H9 (cell line): ENCODE measurements at regions not wholly inside any gene's neighbourhood (a gene's known extent, or its start where the extent isn't known, plus 50 kb on each side); places are given as distances from the start of the nearest gene placed in this dataset.

Experiments
- DNase-seq: peaks from one replicate; pipeline ENCODE4 v3.0.0-alpha.2; 2017
- H2AFZ ChIP-seq: one replicate; pipeline ENCODE4 v1.6.1; 2013; ENCODE audit warnings: mild to moderate bottlenecking, low read length, control low read depth, moderate library complexity
- H2AK5ac ChIP-seq: 2 replicates; pipeline ENCODE4 v1.6.1; 2013; ENCODE audit warnings: low read length, control low read depth, mixed read lengths; ENCODE audit not compliant: insufficient read length
- H2BK120ac ChIP-seq: one replicate; pipeline ENCODE4 v1.6.1; 2013; ENCODE audit warnings: low read depth, mild to moderate bottlenecking, low read length, control low read depth, inconsistent platforms; ENCODE audit not compliant: poor library complexity, severe bottlenecking
- H2BK12ac ChIP-seq: 2 replicates; pipeline ENCODE4 v1.6.1; 2013; ENCODE audit warnings: low read length, control low read depth, mixed read lengths, low read depth; ENCODE audit not compliant: insufficient read length
- H2BK15ac ChIP-seq: 2 replicates; pipeline ENCODE4 v1.6.1; 2013; ENCODE audit warnings: low read depth, low read length, control low read depth
- H2BK20ac ChIP-seq: one replicate; pipeline ENCODE4 v1.6.1; 2013; ENCODE audit warnings: low read depth, mild to moderate bottlenecking, low read length, control low read depth, inconsistent platforms; ENCODE audit not compliant: poor library complexity, severe bottlenecking
- H2BK5ac ChIP-seq: 2 replicates; pipeline ENCODE4 v1.6.1; 2013; ENCODE audit warnings: low read length, control low read depth, mixed read lengths; ENCODE audit not compliant: insufficient read length
- H3K14ac ChIP-seq: 2 replicates; pipeline ENCODE4 v1.6.1; 2013; ENCODE audit warnings: low read length, control low read depth; ENCODE audit not compliant: insufficient read depth
- H3K18ac ChIP-seq: 2 replicates; pipeline ENCODE4 v1.6.1; 2013; ENCODE audit warnings: low read depth, mild to moderate bottlenecking, mixed read lengths, low read length, control low read depth; ENCODE audit not compliant: insufficient read length
- H3K23ac ChIP-seq: 2 replicates; pipeline ENCODE4 v1.6.1; 2013; ENCODE audit warnings: low read length, control low read depth, mixed read lengths, low read depth; ENCODE audit not compliant: insufficient read length
- H3K23me2 ChIP-seq: 2 replicates; pipeline ENCODE4 v1.6.1; 2013; ENCODE audit warnings: low read depth, mild to moderate bottlenecking, mixed read lengths, low read length, control low read depth; ENCODE audit not compliant: insufficient read length, poor library complexity, severe bottlenecking
- H3K27ac ChIP-seq: 2 replicates; pipeline ENCODE4 v1.5.1; 2013; ENCODE audit warnings: low read length, control low read depth, mixed read lengths, low read depth; ENCODE audit not compliant: insufficient read length
- H3K27me3 ChIP-seq: 2 replicates; pipeline ENCODE4 v1.6.1; 2013; ENCODE audit warnings: low read length, control low read depth, inconsistent platforms; ENCODE audit not compliant: insufficient read depth
- H3K4ac ChIP-seq: 2 replicates; pipeline ENCODE4 v1.6.1; 2013; ENCODE audit warnings: low read depth, mild to moderate bottlenecking, control low read depth, inconsistent platforms, low read length, moderate library complexity
- H3K4me1 ChIP-seq: 2 replicates; pipeline ENCODE4 v1.6.1; 2013; ENCODE audit warnings: low read length, control low read depth, inconsistent platforms; ENCODE audit not compliant: insufficient read depth
- H3K4me2 ChIP-seq: 2 replicates; pipeline ENCODE4 v1.6.1; 2013; ENCODE audit warnings: low read length, control low read depth, mixed read lengths; ENCODE audit not compliant: insufficient read length, insufficient read depth
- H3K56ac ChIP-seq: 2 replicates; pipeline ENCODE4 v1.6.1; 2013; ENCODE audit warnings: low read depth, mild to moderate bottlenecking, mixed read lengths, low read length, control low read depth; ENCODE audit not compliant: insufficient read length
- H3K79me1 ChIP-seq: 2 replicates; pipeline ENCODE4 v1.6.1; 2013; ENCODE audit warnings: low read depth, mild to moderate bottlenecking, moderate library complexity, low read length, control low read depth, inconsistent platforms; ENCODE audit not compliant: insufficient read depth, poor library complexity, severe bottlenecking
- H3K79me2 ChIP-seq: 2 replicates; pipeline ENCODE4 v1.6.1; 2013; ENCODE audit warnings: low read length, control low read depth, inconsistent platforms; ENCODE audit not compliant: insufficient read depth
- H3K9ac ChIP-seq: 2 replicates; pipeline ENCODE4 v1.6.1; 2013; ENCODE audit warnings: low read length, control low read depth, mixed read lengths; ENCODE audit not compliant: insufficient read length; ENCODE audit errors: extremely low read depth
- H3K9me3 ChIP-seq: one replicate; pipeline ENCODE4 v1.6.1; 2013; ENCODE audit warnings: low read depth, low read length, inconsistent platforms; ENCODE audit not compliant: control insufficient read depth
- H3T11ph ChIP-seq: one replicate; pipeline ENCODE4 v1.6.1; 2013; ENCODE audit warnings: mild to moderate bottlenecking, low read length, control low read depth, inconsistent platforms
- H4K20me1 ChIP-seq: one replicate; pipeline ENCODE4 v1.6.1; 2013; ENCODE audit not compliant: control insufficient read depth, insufficient read length, insufficient read depth
- H4K5ac ChIP-seq: 2 replicates; pipeline ENCODE4 v1.6.1; 2013; ENCODE audit warnings: low read depth, mild to moderate bottlenecking, mixed read lengths, low read length, control low read depth; ENCODE audit not compliant: insufficient read length
- H4K8ac ChIP-seq: replicated peaks from 2 replicates; pipeline ENCODE4 v1.6.1; 2013; ENCODE audit warnings: low read length, control low read depth, mixed read lengths, low read depth; ENCODE audit not compliant: insufficient read length
- H4K91ac ChIP-seq: 2 replicates; pipeline ENCODE4 v1.6.1; 2013; ENCODE audit warnings: low read depth, mild to moderate bottlenecking, moderate library complexity, mixed read lengths, low read length, control low read depth; ENCODE audit not compliant: insufficient read length
- H3K27ac Mint-ChIP-seq, 3 experiments: 2 replicates in 2 of 3; 3 replicates in 1 of 3; pipeline ENCODE4 v1.8.0; 2020 to 2021; ENCODE audit warnings: mixed read lengths in 3 of 3, mild to moderate bottlenecking in 1 of 3, moderate library complexity in 1 of 3
- H3K27me3 Mint-ChIP-seq: 2 replicates; pipeline ENCODE4 v1.8.0; 2021; ENCODE audit warnings: low read depth, mild to moderate bottlenecking, moderate library complexity, mixed read lengths
- H3K36me3 Mint-ChIP-seq, 3 experiments: 2 replicates in 2 of 3; 3 replicates in 1 of 3; pipeline ENCODE4 v1.8.0; 2020 to 2021; ENCODE audit warnings: low read depth in 3 of 3, mixed read lengths in 3 of 3; ENCODE audit not compliant: insufficient read depth in 1 of 3
- H3K4me1 Mint-ChIP-seq, 2 experiments: 2 replicates each; pipeline ENCODE4 v1.8.0; 2020; ENCODE audit warnings: mixed read lengths in 2 of 2
- H3K4me3 Mint-ChIP-seq, 2 experiments: 2 replicates in 1 of 2; 3 replicates in 1 of 2; pipeline ENCODE4 v1.8.0; 2020 to 2021; ENCODE audit warnings: mild to moderate bottlenecking in 2 of 2, mixed read lengths in 2 of 2, moderate library complexity in 1 of 2
- H3K9me3 Mint-ChIP-seq, 2 experiments: 2 replicates in 1 of 2; 3 replicates in 1 of 2; pipeline ENCODE4 v1.8.0; 2020; ENCODE audit warnings: mild to moderate bottlenecking in 2 of 2, mixed read lengths in 2 of 2, moderate library complexity in 1 of 2
- WGBS: extraction: QIAGEN DNeasy Blood & Tissue Kit; methylation state at CpG from one replicate; pipeline ENCODE4 v1.1.7; 2013; ENCODE audit warnings: missing lambda C conversion rate, low lambda C conversion rate, mixed read lengths; ENCODE audit not compliant: insufficient read length; ENCODE audit errors: extremely low coverage; 5-methylcytosine and 5-hydroxymethylcytosine counted together
- TF ChIP-seq, protein P1 (sequence below): fragments of 200-600 bp; sonication (generic); conservative IDR thresholded peaks from 3 replicates; pipeline ENCODE4 v1.8.0; 2021; ENCODE audit warnings: antibody characterized with exemption, mild to moderate bottlenecking

DNA sequence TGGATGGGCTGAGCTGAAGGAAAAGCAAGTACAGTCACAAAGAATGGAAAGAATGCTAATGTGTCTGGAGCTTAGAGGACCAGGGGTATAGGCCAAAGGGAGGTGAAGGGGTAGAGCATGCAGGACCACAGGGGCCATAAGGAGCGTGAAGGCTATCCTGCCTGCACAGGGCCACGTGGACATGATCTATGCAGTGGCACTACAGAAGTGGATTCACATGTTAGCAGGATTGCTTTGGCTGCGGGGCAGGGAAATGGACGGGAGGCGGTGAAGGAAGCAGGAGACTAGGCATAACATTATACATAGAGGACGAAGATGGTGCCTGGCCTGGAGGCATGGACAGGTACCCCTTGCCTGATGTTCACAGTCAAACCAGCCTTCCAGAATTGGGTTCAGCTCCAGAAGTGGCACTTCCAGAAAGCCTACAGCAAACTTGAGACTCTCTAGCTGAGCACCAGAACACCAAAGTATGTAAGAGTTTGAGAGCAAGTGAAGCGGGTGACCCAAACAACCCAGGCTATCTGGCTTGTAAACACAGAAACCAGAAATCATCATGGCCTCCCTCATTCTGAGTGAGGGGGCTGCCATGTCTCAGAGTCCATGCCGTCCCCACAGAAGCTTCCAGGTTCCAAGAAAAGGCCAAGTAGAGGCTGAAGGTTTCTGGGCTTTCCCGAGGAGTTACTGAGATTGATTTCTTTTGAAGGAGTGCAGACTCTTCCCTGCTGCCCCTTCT, 135.5 kb upstream of the JUN start:
- H3K4me1 Mint-ChIP-seq: no peaks in the 10 kb centered on the region
- WGBS: no CpG with 5 or more reads among the region's 9 CpGs
- Histone ChIP-seq H4K20me1 (no peaks in the 10 kb centered on the region), H3K4ac (no peak overlapping the region), H2AFZ (no peak overlapping the region), H2BK12ac (peak overlapping the region; percentile 45), H3K79me2 (no peaks in the 10 kb centered on the region), H3K18ac (no peak overlapping the region), H2BK15ac (no peak overlapping the region), H3K4me1 (no peaks in the 10 kb centered on the region), H2BK5ac (no peak overlapping the region), H4K8ac (no peak overlapping the region), H3K9ac (no peak overlapping the region), H3K79me1 (no peaks in the 10 kb centered on the region), H3K23me2 (no peaks in the 10 kb centered on the region), H3K14ac (no peak overlapping the region), H3K23ac (peak overlapping the region; percentile 38), H3K27me3 (no peaks in the 10 kb centered on the region), H3K9me3 (no peaks in the 10 kb centered on the region), H3K4me2 (no peak overlapping the region), H3T11ph (no peak overlapping the region), H4K5ac (peak overlapping the region; percentile 82), H2AK5ac (no peak overlapping the region), H2BK20ac (no peak overlapping the region), H4K91ac (no peak overlapping the region), H3K56ac (no peak overlapping the region), H2BK120ac (no peak overlapping the region), H3K27ac (no peak overlapping the region)
- TF ChIP-seq, protein P1, sequence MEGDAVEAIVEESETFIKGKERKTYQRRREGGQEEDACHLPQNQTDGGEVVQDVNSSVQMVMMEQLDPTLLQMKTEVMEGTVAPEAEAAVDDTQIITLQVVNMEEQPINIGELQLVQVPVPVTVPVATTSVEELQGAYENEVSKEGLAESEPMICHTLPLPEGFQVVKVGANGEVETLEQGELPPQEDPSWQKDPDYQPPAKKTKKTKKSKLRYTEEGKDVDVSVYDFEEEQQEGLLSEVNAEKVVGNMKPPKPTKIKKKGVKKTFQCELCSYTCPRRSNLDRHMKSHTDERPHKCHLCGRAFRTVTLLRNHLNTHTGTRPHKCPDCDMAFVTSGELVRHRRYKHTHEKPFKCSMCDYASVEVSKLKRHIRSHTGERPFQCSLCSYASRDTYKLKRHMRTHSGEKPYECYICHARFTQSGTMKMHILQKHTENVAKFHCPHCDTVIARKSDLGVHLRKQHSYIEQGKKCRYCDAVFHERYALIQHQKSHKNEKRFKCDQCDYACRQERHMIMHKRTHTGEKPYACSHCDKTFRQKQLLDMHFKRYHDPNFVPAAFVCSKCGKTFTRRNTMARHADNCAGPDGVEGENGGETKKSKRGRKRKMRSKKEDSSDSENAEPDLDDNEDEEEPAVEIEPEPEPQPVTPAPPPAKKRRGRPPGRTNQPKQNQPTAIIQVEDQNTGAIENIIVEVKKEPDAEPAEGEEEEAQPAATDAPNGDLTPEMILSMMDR: no peak
- H3K9me3 Mint-ChIP-seq: peaks cover 14 to 16% of the 10 kb centered on the region in 2 experiments
- no peak for DNase-seq
- H3K36me3 Mint-ChIP-seq: peaks cover 3 to 16% (median 9%) of the 10 kb centered on the region in 3 experiments; a peak in 6 of 7 replicates
- H3K4me3 Mint-ChIP-seq: no peak overlapping the region
- H3K27ac Mint-ChIP-seq: no peak overlapping the region
- peaks cover 2% of the 10 kb centered on the region for H3K27me3 Mint-ChIP-seq
